GM23338 (cell line): ENCODE measurements at regions not wholly inside any gene's neighbourhood (a gene's known extent, or its start where the extent isn't known, plus 50 kb on each side); places are given as distances from the start of the nearest gene placed in this dataset.

Experiments used
- EZH2 ChIP-seq: fragments of 200-600 bp; sonication (generic); IDR thresholded peaks from one replicate; pipeline ENCODE4 v1.8.0; 2017; ENCODE audit warnings: antibody characterized with exemption, mild to moderate bottlenecking, low read depth; ENCODE audit not compliant: unreplicated experiment
- EZH2phosphoT487 ChIP-seq: fragments of 200-600 bp; sonication (generic); IDR thresholded peaks from one replicate; pipeline ENCODE4 v1.8.1; 2018; ENCODE audit warnings: antibody characterized with exemption; ENCODE audit not compliant: unreplicated experiment
- POLR2AphosphoS5 ChIP-seq: IDR thresholded peaks from 2 replicates; pipeline ENCODE4 v1.6.1; 2016; ENCODE audit warnings: antibody characterized with exemption, low read depth
- ZNF114 ChIP-seq: fragments of 250-450 bp; sonication (Bioruptor Pico); IDR thresholded peaks from 2 replicates; pipeline ENCODE4 v1.5.0; 2020; ENCODE audit warnings: mild to moderate bottlenecking, moderate library complexity
- TF ChIP-seq, protein P1 (sequence below), 2 experiments: fragments of 200-600 bp in 1 of 2; sonication (generic) in 1 of 2; conservative IDR thresholded peaks; 2 replicates each; pipeline versions ENCODE4 v1.5.1 to v1.6.1; 2016 to 2017; ENCODE audit warnings: antibody characterized with exemption in 2 of 2, low read depth in 2 of 2, mild to moderate bottlenecking in 2 of 2, moderate library complexity in 1 of 2

DNA sequence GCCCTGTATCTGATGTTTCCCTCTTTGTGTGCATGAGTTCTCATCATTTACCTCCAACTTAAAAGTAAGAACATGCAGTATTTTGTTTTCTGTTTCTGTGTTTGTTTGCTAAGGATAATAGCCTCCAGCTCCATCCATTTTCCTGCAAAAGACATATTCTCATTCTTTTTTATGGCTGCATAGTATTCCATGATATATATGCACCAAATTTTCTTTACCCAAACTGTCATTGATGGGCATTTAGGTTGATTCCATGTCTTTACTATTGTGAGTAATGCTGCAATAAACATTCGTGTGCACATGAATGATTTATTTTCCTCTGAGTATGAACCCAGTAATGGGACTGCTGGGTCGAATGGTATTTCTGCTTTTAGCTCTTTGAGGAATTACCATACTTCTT is 163.4 kb downstream of the TMEM26 start:
- TF ChIP-seq, protein P1, sequence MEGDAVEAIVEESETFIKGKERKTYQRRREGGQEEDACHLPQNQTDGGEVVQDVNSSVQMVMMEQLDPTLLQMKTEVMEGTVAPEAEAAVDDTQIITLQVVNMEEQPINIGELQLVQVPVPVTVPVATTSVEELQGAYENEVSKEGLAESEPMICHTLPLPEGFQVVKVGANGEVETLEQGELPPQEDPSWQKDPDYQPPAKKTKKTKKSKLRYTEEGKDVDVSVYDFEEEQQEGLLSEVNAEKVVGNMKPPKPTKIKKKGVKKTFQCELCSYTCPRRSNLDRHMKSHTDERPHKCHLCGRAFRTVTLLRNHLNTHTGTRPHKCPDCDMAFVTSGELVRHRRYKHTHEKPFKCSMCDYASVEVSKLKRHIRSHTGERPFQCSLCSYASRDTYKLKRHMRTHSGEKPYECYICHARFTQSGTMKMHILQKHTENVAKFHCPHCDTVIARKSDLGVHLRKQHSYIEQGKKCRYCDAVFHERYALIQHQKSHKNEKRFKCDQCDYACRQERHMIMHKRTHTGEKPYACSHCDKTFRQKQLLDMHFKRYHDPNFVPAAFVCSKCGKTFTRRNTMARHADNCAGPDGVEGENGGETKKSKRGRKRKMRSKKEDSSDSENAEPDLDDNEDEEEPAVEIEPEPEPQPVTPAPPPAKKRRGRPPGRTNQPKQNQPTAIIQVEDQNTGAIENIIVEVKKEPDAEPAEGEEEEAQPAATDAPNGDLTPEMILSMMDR (conservative IDR thresholded peaks at IDR 0.05; ENCODE audit: low read depth in 2 of 2), result no peak
- TF ChIP-seq EZH2phosphoT487 (no peak), EZH2 (no peak), POLR2AphosphoS5 (no peak), ZNF114 (CRISPR knock-in tag) (no peak)
